ENCODE measurements at regions not wholly inside any gene's neighbourhood (a gene's known extent, or its start where the extent isn't known, plus 50 kb on each side); places are given as distances from the start of the nearest gene placed in this dataset.

DNA sequence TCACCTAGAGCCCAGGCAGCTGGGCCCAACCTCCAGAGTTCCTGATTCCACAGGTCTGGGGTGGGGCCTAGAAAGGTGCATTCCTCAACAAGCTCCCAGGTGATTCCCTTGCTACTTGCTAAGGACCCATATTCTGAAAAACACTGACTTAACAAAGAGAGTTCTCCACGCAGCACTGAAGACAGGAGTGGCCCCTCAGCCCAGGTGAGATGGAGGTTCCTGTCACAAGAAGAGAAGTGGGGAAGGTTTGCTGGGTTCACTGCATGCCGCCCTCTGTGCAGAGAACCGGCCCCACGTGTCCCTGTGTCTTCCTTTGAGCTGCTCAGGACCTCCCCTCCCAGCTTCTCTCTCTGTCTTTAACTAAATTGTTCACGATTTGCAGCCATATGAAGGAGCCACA is 201.4 kb upstream of the DDX18 start:
- H3K9me3 ChIP-seq (ENCODE audit: low read length), result no peaks in the 10 kb centered on the region
- intact Hi-C loops (cut with micrococcal nuclease), result no loop called here
- POLR2A ChIA-PET (ENCODE audit: unreplicated experiment), result no interaction called here

DNA sequence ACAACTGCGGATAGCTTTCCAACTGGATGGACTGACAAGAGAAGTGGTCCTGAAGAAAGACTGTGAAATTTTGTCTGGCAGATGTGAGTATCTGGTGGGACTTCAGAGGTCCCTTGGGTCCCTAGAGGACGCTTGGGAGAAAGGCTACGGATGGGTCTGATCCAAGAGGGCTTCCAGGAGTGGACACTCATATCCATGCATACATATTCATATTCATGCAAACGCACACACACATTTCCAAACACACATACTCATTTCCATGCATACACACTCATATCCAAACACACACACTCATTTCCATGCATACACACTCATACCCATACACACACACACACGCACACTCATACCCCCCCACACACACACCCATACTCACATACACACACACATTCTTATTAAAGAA is 200.2 kb upstream of the DDX18 start:
- Histone ChIP-seq H3K9me3 (ENCODE audit: low read length) (no peaks in the 10 kb centered on the region), H3K27me3 (ENCODE audit: low read length) (no peaks in the 10 kb centered on the region), H3K4me1 (ENCODE audit: insufficient read depth, low read length) (no peaks in the 10 kb centered on the region), H3K9me2 (replicated peaks; ENCODE audit: low read length) (no peaks in the 10 kb centered on the region), H3K9ac (ENCODE audit: low read length) (no peak overlapping the region), H3K27ac (ENCODE audit: low read length) (no peak overlapping the region), H2AFZ (ENCODE audit: low read length) (no peak overlapping the region), H3K4me2 (ENCODE audit: low read length) (no peak overlapping the region), H3K36me3 (ENCODE audit: low read depth, low read length) (no peaks in the 10 kb centered on the region), H3K4me3 (ENCODE audit: low read length) (no peak overlapping the region), H3K79me2 (ENCODE audit: low read length) (no peaks in the 10 kb centered on the region), H3F3A (ENCODE audit: low read length, unreplicated experiment) (no peaks in the 10 kb centered on the region), H4K20me1 (ENCODE audit: low read length) (no peaks in the 10 kb centered on the region)
- ChIA-PET POLR2A (ENCODE audit: unreplicated experiment) (no interaction called here), CTCF (no interaction called here)
- DNase-seq (no peak), ATAC-seq (no peak)
- intact Hi-C loops (cut with micrococcal nuclease), result no loop called here
- TF ChIP-seq, protein P1, sequence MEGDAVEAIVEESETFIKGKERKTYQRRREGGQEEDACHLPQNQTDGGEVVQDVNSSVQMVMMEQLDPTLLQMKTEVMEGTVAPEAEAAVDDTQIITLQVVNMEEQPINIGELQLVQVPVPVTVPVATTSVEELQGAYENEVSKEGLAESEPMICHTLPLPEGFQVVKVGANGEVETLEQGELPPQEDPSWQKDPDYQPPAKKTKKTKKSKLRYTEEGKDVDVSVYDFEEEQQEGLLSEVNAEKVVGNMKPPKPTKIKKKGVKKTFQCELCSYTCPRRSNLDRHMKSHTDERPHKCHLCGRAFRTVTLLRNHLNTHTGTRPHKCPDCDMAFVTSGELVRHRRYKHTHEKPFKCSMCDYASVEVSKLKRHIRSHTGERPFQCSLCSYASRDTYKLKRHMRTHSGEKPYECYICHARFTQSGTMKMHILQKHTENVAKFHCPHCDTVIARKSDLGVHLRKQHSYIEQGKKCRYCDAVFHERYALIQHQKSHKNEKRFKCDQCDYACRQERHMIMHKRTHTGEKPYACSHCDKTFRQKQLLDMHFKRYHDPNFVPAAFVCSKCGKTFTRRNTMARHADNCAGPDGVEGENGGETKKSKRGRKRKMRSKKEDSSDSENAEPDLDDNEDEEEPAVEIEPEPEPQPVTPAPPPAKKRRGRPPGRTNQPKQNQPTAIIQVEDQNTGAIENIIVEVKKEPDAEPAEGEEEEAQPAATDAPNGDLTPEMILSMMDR (conservative IDR thresholded peaks at IDR 0.05; ENCODE audit: low read depth, low read length), result no peak
- TF ChIP-seq EZH2 (IDR thresholded peaks at IDR 0.05; ENCODE audit: low read length, unreplicated experiment), result no peak
- TF ChIP-seq EZH2phosphoT487 (IDR thresholded peaks at IDR 0.05; ENCODE audit: borderline replicate concordance, low read length), result no peak
- no TSS peak for BruUV-seq (replicated peaks)

More for the DNA sequence above, 201.4 kb upstream of the DDX18 start:
- Histone ChIP-seq H3K27ac (ENCODE audit: low read length) (no peak overlapping the region), H3K4me1 (ENCODE audit: insufficient read depth, low read length) (no peaks in the 10 kb centered on the region), H3K4me3 (ENCODE audit: low read length) (no peak overlapping the region), H3K27me3 (ENCODE audit: low read length) (no peaks in the 10 kb centered on the region), H3F3A (ENCODE audit: low read length, unreplicated experiment) (no peaks in the 10 kb centered on the region), H3K36me3 (ENCODE audit: low read depth, low read length) (no peaks in the 10 kb centered on the region), H4K20me1 (ENCODE audit: low read length) (no peaks in the 10 kb centered on the region), H3K4me2 (ENCODE audit: low read length) (no peak overlapping the region), H2AFZ (ENCODE audit: low read length) (no peak overlapping the region), H3K9ac (ENCODE audit: low read length) (no peak overlapping the region), H3K79me2 (ENCODE audit: low read length) (no peaks in the 10 kb centered on the region), H3K9me2 (replicated peaks; ENCODE audit: low read length) (no peaks in the 10 kb centered on the region)
- TF ChIP-seq EZH2phosphoT487 (IDR thresholded peaks at IDR 0.05; ENCODE audit: borderline replicate concordance, low read length) (no peak), EZH2 (IDR thresholded peaks at IDR 0.05; ENCODE audit: low read length, unreplicated experiment) (no peak)
- TF ChIP-seq, protein P1 (conservative IDR thresholded peaks at IDR 0.05; ENCODE audit: low read depth, low read length), result no peak
- no TSS peak for BruUV-seq (replicated peaks)
- ATAC-seq, result no peak
- DNase-seq, result no peak
- CTCF ChIA-PET, result no interaction called here

DNA sequence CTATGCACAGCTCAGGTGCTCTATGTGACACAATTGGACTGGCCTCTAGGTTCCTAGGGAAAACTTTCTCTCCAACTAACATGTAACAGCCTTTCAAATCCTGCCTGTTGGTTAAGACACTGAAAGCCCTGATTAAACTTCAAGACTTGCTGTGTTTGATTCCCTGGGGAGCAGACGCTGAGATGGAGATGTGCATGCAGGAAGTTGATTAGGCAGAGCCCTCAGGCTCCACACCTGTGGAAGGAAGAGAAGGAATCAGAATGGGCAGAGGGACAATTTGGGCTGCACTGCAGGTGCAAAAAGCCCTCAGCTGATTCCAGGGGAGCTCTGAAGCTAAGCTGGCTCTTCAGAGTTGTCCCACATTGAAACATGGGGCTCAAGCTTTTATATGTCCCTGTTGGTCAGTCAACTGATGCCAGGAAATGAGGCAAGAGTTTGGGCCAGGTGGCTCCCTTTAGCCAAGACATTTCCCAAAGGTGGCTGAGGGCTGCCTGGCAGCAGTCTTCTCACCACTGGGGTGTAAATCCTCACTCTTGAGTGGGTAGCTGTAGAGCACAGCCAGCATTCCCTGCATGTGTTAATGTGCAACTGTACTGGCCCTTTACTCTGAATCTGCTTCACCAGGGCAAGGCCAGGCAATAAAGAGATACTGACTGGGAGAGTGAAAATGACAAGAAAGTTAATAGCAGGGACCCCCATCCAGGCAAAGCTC is 199.5 kb upstream of the DDX18 start:
- no peak overlapping the region for H3K4me2 ChIP-seq (ENCODE audit: low read length)
- no peak overlapping the region for H3K9ac ChIP-seq (ENCODE audit: low read length)
- H3K27me3 ChIP-seq (ENCODE audit: low read length), result no peaks in the 10 kb centered on the region
- CTCF ChIA-PET, result no interaction called here
- no peak overlapping the region for H3K4me3 ChIP-seq (ENCODE audit: low read length)
- no TSS peak for BruUV-seq (replicated peaks)
- H3F3A ChIP-seq (ENCODE audit: low read length, unreplicated experiment), result no peaks in the 10 kb centered on the region
- H3K4me1 ChIP-seq (ENCODE audit: insufficient read depth, low read length), result no peaks in the 10 kb centered on the region
- DNase-seq (no peak), ATAC-seq (no peak)
- TF ChIP-seq, protein P1 (conservative IDR thresholded peaks at IDR 0.05; ENCODE audit: low read depth, low read length), result no peak
- TF ChIP-seq EZH2phosphoT487 (IDR thresholded peaks at IDR 0.05; ENCODE audit: borderline replicate concordance, low read length), result no peak
- H3K27ac ChIP-seq (ENCODE audit: low read length), result no peak overlapping the region
- no peaks in the 10 kb centered on the region for H3K9me2 ChIP-seq (replicated peaks; ENCODE audit: low read length)
- no peaks in the 10 kb centered on the region for H3K79me2 ChIP-seq (ENCODE audit: low read length)
- H4K20me1 ChIP-seq (ENCODE audit: low read length), result no peaks in the 10 kb centered on the region
- intact Hi-C loops (cut with micrococcal nuclease), result no loop called here
- POLR2A ChIA-PET (ENCODE audit: unreplicated experiment), result no interaction called here
- no peak overlapping the region for H2AFZ ChIP-seq (ENCODE audit: low read length)
- no peaks in the 10 kb centered on the region for H3K36me3 ChIP-seq (ENCODE audit: low read depth, low read length)
- H3K9me3 ChIP-seq (ENCODE audit: low read length), result no peaks in the 10 kb centered on the region

All from PC-3 (cell line).